Stimulated activated CD8-positive, alpha-beta memory T cell treated with anti-CD3 and anti-CD28 coated beads, Interleukin-4, amount 100 ng/mL, for 48 hours (primary cell): ENCODE measurements at regions not wholly inside any gene's neighbourhood (a gene's known extent, or its start where the extent isn't known, plus 50 kb on each side); places are given as distances from the start of the nearest gene placed in this dataset.
"Not testable (repeated sequence)": the region's sequence is repeated elsewhere in the genome, so short reads cannot be mapped to it uniquely, and the experiment has no call there.

Experiments used
- DNase-seq: peaks from one replicate; pipeline ENCODE4 v3.0.0-alpha.2; 2020

- DNase-seq, result no peak
Observed at GRCh38 chr1:209101106-209101505, 482.4 kb upstream of the CAMK1G start.

- DNase-seq, result no peak
Observed at GRCh38 chr1:209102120-209102519, 481.4 kb upstream of the CAMK1G start.

- no peak for DNase-seq
Observed at GRCh38 chr1:209102531-209102930, 481.0 kb upstream of the CAMK1G start.

- DNase-seq, result no peak
Observed at GRCh38 chr1:209103092-209103491, 480.4 kb upstream of the CAMK1G start.

GRCh38 chr1:209104646-209105045, 478.9 kb upstream of the CAMK1G start:
- DNase-seq, result no peak

GRCh38 chr1:209105701-209106100, 477.8 kb upstream of the CAMK1G start:
- DNase-seq, result no peak

GRCh38 chr1:209106237-209106741, 477.2 kb upstream of the CAMK1G start:
- no peak for DNase-seq

- no peak for DNase-seq
Observed at GRCh38 chr1:209106861-209107260, 476.7 kb upstream of the CAMK1G start.

- DNase-seq, result no peak
Observed at GRCh38 chr1:209107535-209107934, 476.0 kb upstream of the CAMK1G start.

GRCh38 chr1:209109001-209109785, 474.3 kb upstream of the CAMK1G start:
- DNase-seq, result no peak

- no peak for DNase-seq
Observed at GRCh38 chr1:209113521-209113920, 470.0 kb upstream of the CAMK1G start.

GRCh38 chr1:209116705-209117104, 466.8 kb upstream of the CAMK1G start:
- no peak for DNase-seq

GRCh38 chr1:209123601-209124000, 459.9 kb upstream of the CAMK1G start:
- no peak for DNase-seq

- DNase-seq, result not testable (repeated sequence)
Observed at GRCh38 chr1:209129091-209129490, 454.4 kb upstream of the CAMK1G start.

GRCh38 chr1:209130886-209131285, 452.6 kb upstream of the CAMK1G start:
- no peak for DNase-seq

GRCh38 chr1:209132736-209133467, 450.6 kb upstream of the CAMK1G start:
- no peak for DNase-seq

GRCh38 chr1:209134001-209134400, 449.5 kb upstream of the CAMK1G start:
- no peak for DNase-seq

- no peak for DNase-seq
Observed at GRCh38 chr1:209143916-209144315, 439.6 kb upstream of the CAMK1G start.

- DNase-seq, result no peak
Observed at GRCh38 chr1:209150114-209150513, 433.4 kb upstream of the CAMK1G start.

GRCh38 chr1:209153411-209153810, 430.1 kb upstream of the CAMK1G start:
- DNase-seq, result no peak

GRCh38 chr1:209154912-209155311, 428.6 kb upstream of the CAMK1G start:
- no peak for DNase-seq

GRCh38 chr1:209155546-209155945, 428.0 kb upstream of the CAMK1G start:
- no peak for DNase-seq

GRCh38 chr1:209156991-209157390, 426.5 kb upstream of the CAMK1G start:
- DNase-seq, result no peak

GRCh38 chr1:209157546-209158249, 425.8 kb upstream of the CAMK1G start:
- no peak for DNase-seq
